HepG2 (cell line): ENCODE measurements at regions not wholly inside any gene's neighbourhood (a gene's known extent, or its start where the extent isn't known, plus 50 kb on each side); places are given as distances from the start of the nearest gene placed in this dataset.

Experiments
- CTCF ChIP-seq: sonication (generic); formaldehyde crosslinking; IDR thresholded peaks from 2 replicates; pipeline ENCODE4 v1.5.0; 2020; ENCODE audit warnings: mild to moderate bottlenecking, missing genetic modification reagents, moderate library complexity
- ELF4 ChIP-seq: sonication (generic); formaldehyde crosslinking; IDR thresholded peaks from 2 replicates; pipeline ENCODE4 v1.5.0; 2020; ENCODE audit warnings: missing genetic modification reagents, mild to moderate bottlenecking, moderate library complexity, borderline replicate concordance
- NFIC ChIP-seq: IDR thresholded peaks from 2 replicates; pipeline ENCODE4 v1.6.1; 2012; ENCODE audit warnings: mild to moderate bottlenecking, low read length, inconsistent platforms
- ZNF138 ChIP-seq: sonication (generic); formaldehyde crosslinking; IDR thresholded peaks from 2 replicates; pipeline ENCODE4 v1.5.0; 2020; ENCODE audit warnings: mild to moderate bottlenecking, low read depth, missing genetic modification reagents
- ZNF207 ChIP-seq: fragments of 450-650 bp; IDR thresholded peaks from 2 replicates; pipeline ENCODE4 v1.6.1; 2016; ENCODE audit warnings: antibody characterized with exemption, borderline replicate concordance
- ZNF850 ChIP-seq: sonication (generic); formaldehyde crosslinking; conservative IDR thresholded peaks from 2 replicates; pipeline ENCODE4 v1.9.0; 2021; ENCODE audit warnings: mild to moderate bottlenecking, missing genetic modification reagents

- TF ChIP-seq CTCF, result no peak
- TF ChIP-seq ZNF850 (CRISPR knock-in tag), result no peak
- no peak for TF ChIP-seq ZNF138 (CRISPR knock-in tag)
- TF ChIP-seq ZNF207, result no peak
- no peak for TF ChIP-seq NFIC
- no peak for TF ChIP-seq ELF4 (CRISPR knock-in tag)
These were observed 365.3 kb upstream of the ZNF32 start for GRCh38 chr10:44013981-44014380.
